Myocyte (in vitro differentiated cells): ENCODE measurements at regions not wholly inside any gene's neighbourhood (a gene's known extent, or its start where the extent isn't known, plus 50 kb on each side); places are given as distances from the start of the nearest gene placed in this dataset.

Experiments
- DNase-seq: peaks from one replicate; pipeline ENCODE4 v3.0.0-alpha.2; 2012; ENCODE audit warnings: low read depth

DNA sequence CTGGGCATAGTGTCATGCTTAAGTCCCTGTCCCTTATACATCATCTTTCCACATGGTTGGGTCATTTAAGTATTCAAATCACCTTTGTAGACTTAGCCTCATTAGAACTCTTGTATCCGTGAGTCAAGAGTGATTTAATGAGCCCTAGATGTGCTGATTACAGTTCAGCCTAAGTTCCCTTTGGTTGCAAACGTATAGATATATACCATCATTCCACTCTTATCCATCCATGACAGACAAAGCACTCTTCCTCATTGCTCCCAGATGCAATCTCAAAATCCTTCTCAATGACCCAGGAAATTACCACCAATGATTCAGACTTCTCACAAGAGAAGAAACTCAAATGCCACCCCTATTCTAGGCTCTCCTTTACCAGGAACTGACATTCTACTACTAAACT is 50.2 kb upstream of the C3orf49 start:
- no peak for DNase-seq
